ENCODE measurements at regions not wholly inside any gene's neighbourhood (a gene's known extent, or its start where the extent isn't known, plus 50 kb on each side); places are given as distances from the start of the nearest gene placed in this dataset.

DNA sequence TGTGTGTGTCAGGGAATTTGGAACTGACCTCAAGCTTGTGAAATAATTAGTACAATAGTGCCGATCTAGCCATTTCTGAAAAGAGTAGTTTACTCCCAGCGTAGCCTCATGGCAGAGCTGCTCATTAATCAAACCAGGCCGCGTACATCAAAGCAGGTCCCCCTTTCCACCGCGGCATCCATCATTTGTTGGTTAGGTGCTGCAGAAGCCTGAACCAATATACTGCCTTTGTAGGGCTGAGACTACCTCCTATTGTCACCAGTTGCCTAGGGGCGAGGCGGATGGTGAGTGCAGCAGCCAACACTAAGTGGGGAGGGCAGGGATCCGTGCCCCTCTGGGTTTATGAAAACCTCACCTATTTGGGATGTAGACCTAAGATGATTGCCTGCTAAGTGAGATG is 264.1 kb downstream of the TMEM114 start:
- TF ChIP-seq, protein P1, sequence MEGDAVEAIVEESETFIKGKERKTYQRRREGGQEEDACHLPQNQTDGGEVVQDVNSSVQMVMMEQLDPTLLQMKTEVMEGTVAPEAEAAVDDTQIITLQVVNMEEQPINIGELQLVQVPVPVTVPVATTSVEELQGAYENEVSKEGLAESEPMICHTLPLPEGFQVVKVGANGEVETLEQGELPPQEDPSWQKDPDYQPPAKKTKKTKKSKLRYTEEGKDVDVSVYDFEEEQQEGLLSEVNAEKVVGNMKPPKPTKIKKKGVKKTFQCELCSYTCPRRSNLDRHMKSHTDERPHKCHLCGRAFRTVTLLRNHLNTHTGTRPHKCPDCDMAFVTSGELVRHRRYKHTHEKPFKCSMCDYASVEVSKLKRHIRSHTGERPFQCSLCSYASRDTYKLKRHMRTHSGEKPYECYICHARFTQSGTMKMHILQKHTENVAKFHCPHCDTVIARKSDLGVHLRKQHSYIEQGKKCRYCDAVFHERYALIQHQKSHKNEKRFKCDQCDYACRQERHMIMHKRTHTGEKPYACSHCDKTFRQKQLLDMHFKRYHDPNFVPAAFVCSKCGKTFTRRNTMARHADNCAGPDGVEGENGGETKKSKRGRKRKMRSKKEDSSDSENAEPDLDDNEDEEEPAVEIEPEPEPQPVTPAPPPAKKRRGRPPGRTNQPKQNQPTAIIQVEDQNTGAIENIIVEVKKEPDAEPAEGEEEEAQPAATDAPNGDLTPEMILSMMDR (IDR thresholded peaks at IDR 0.05; ENCODE audit: partially characterized antibody, unreplicated experiment), result no peak
- DNase-seq, result no peak
- H3K4me1 Mint-ChIP-seq (ENCODE audit: low read depth, unreplicated experiment), result no peaks in the 10 kb centered on the region
- no peak overlapping the region for H3K4me3 Mint-ChIP-seq (ENCODE audit: unreplicated experiment)
- H3K36me3 Mint-ChIP-seq (ENCODE audit: unreplicated experiment), result no peaks in the 10 kb centered on the region
- no peak overlapping the region for H3K27ac Mint-ChIP-seq (ENCODE audit: unreplicated experiment)
- H3K27me3 Mint-ChIP-seq (ENCODE audit: unreplicated experiment), result peaks cover 4% of the 10 kb centered on the region
- H3K9me3 Mint-ChIP-seq (ENCODE audit: unreplicated experiment), result peaks cover 3% of the 10 kb centered on the region

DNA sequence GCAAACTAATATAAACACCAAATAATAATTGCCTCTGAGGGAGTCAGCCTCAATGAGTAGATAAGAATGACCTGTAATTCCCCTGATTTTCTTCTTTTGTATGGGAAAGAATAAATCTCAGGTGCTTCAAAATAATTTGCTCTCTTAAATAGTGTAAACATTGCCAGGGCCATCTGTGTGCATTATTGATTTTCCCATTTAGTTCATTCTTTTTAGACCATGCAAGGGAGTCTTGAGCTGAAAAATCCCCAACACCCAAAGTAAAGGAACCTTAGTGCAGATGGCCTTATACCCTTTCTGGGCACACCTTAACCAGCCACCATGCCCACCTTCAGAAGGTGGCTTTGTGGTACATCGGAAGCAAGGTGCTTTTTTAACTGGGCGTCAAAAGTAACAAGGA is 267.2 kb downstream of the TMEM114 start:
- TF ChIP-seq, protein P1 (IDR thresholded peaks at IDR 0.05; ENCODE audit: partially characterized antibody, unreplicated experiment), result no peak
- Mint-ChIP-seq H3K36me3 (ENCODE audit: unreplicated experiment) (no peaks in the 10 kb centered on the region), H3K4me3 (ENCODE audit: unreplicated experiment) (no peak overlapping the region), H3K4me1 (ENCODE audit: low read depth, unreplicated experiment) (no peaks in the 10 kb centered on the region), H3K27ac (ENCODE audit: unreplicated experiment) (no peak overlapping the region), H3K27me3 (ENCODE audit: unreplicated experiment) (peaks cover 4% of the 10 kb centered on the region), H3K9me3 (ENCODE audit: unreplicated experiment) (peaks cover 3% of the 10 kb centered on the region)
- DNase-seq, result no peak

GRCh38 chr16:8320131-8320530 is 270.2 kb downstream of the TMEM114 start:
- peaks cover 4% of the 10 kb centered on the region for H3K27me3 Mint-ChIP-seq (ENCODE audit: unreplicated experiment)
- H3K36me3 Mint-ChIP-seq (ENCODE audit: unreplicated experiment), result no peaks in the 10 kb centered on the region
- peaks cover 3% of the 10 kb centered on the region for H3K9me3 Mint-ChIP-seq (ENCODE audit: unreplicated experiment)
- H3K4me1 Mint-ChIP-seq (ENCODE audit: low read depth, unreplicated experiment), result no peaks in the 10 kb centered on the region
- no peak overlapping the region for H3K4me3 Mint-ChIP-seq (ENCODE audit: unreplicated experiment)
- H3K27ac Mint-ChIP-seq (ENCODE audit: unreplicated experiment), result no peak overlapping the region
- DNase-seq, result no peak
- TF ChIP-seq, protein P1 (IDR thresholded peaks at IDR 0.05; ENCODE audit: partially characterized antibody, unreplicated experiment), result no peak

GRCh38 chr16:8310816-8311215 is 279.5 kb downstream of the TMEM114 start:
- Mint-ChIP-seq H3K27me3 (ENCODE audit: unreplicated experiment) (no peaks in the 10 kb centered on the region), H3K27ac (ENCODE audit: unreplicated experiment) (no peak overlapping the region), H3K4me3 (ENCODE audit: unreplicated experiment) (no peak overlapping the region), H3K9me3 (ENCODE audit: unreplicated experiment) (peaks cover 3% of the 10 kb centered on the region), H3K36me3 (ENCODE audit: unreplicated experiment) (no peaks in the 10 kb centered on the region), H3K4me1 (ENCODE audit: low read depth, unreplicated experiment) (no peaks in the 10 kb centered on the region)
- no peak for DNase-seq
- TF ChIP-seq, protein P1 (IDR thresholded peaks at IDR 0.05; ENCODE audit: partially characterized antibody, unreplicated experiment), result no peak

DNA sequence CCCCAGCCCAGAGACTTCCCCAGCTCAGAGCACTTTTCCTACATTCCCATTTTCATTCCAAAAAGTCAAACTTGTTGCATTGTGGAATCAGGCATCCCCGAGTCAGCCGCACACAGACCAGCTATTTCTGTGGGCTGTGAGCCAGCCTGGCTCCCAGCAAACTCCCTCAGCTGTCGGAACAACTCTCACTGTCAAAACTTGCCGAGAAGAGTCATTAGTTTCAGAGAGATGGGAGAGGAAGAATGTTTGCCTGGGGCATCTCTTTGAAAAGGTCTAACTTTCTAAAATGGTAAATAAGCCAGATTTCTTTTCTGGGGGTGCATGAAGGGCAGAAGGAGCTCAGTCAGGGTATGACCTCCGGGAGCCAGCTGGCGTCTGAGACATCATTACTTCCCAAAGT is 280.0 kb downstream of the TMEM114 start:
- no peaks in the 10 kb centered on the region for H3K36me3 Mint-ChIP-seq (ENCODE audit: unreplicated experiment)
- no peak overlapping the region for H3K4me3 Mint-ChIP-seq (ENCODE audit: unreplicated experiment)
- TF ChIP-seq, protein P1 (IDR thresholded peaks at IDR 0.05; ENCODE audit: partially characterized antibody, unreplicated experiment), result no peak
- peaks cover 3% of the 10 kb centered on the region for H3K9me3 Mint-ChIP-seq (ENCODE audit: unreplicated experiment)
- no peaks in the 10 kb centered on the region for H3K4me1 Mint-ChIP-seq (ENCODE audit: low read depth, unreplicated experiment)
- no peaks in the 10 kb centered on the region for H3K27me3 Mint-ChIP-seq (ENCODE audit: unreplicated experiment)
- no peak for DNase-seq
- no peak overlapping the region for H3K27ac Mint-ChIP-seq (ENCODE audit: unreplicated experiment)

Measured in glutamatergic neuron (in vitro differentiated cells).